ENCODE measurements at regions not wholly inside any gene's neighbourhood (a gene's known extent, or its start where the extent isn't known, plus 50 kb on each side); places are given as distances from the start of the nearest gene placed in this dataset.

DNA sequence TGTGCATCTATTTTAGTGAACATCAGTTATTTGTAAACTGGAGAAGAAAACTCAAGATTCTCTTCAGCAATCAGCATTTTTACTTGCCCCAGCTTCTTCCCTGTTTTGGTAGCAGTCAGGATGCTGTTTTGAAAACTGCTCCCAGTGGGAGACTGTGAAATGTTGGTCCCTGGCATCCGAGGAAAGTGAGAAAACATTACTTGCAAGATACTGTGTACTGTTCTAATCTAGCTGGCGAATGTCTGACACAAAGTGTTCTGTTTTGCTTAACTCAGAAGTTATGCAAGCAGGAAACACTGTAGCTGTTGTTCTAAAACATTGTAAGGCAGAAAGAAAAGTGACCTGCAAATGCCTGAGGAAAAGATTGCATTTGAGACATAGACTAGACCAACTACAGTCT lies 171.8 kb upstream of the POM121L12 start:
- DNase-seq (ENCODE audit: low read depth in 1 of 2, low spot score in 2 of 2), result no peak
- no peak overlapping the region for H3K4me2 ChIP-seq (ENCODE audit: insufficient read depth in 1 of 2, low read depth in 2 of 2, low read length in 2 of 2)
- no peak overlapping the region for H3K4me3 ChIP-seq (ENCODE audit: extremely low read depth in 1 of 4, insufficient read depth in 2 of 4, low read depth in 3 of 4, low read length in 4 of 4)
- no peak for FAIRE-seq
- no peaks in the 10 kb centered on the region for H3K79me2 ChIP-seq (ENCODE audit: control insufficient read depth in 1 of 2, insufficient read depth in 2 of 2, low read length in 2 of 2)
- H4K91ac ChIP-seq (replicated peaks; ENCODE audit: insufficient read length, low read length), result no peak overlapping the region
- H3K56ac ChIP-seq (replicated peaks; ENCODE audit: insufficient read length, low read depth, low read length), result no peak overlapping the region
- no peak overlapping the region for H3K18ac ChIP-seq (ENCODE audit: extremely low read depth, low read length)
- H3K4me1 ChIP-seq (replicated peaks in 1 of 4; ENCODE audit: control insufficient read depth in 3 of 4, insufficient read depth in 4 of 4, low read length in 3 of 4), result no peaks in the 10 kb centered on the region
- no peaks in the 10 kb centered on the region for H3K23me2 ChIP-seq (ENCODE audit: low read depth, low read length)
- H4K5ac ChIP-seq (ENCODE audit: insufficient read length, low read depth, low read length), result no peak overlapping the region
- H2BK12ac ChIP-seq (ENCODE audit: low read depth, low read length), result no peak overlapping the region
- WGBS, 2 experiments (ENCODE audit: extremely low coverage in 1 of 2, insufficient coverage in 1 of 2, insufficient read length in 1 of 2, insufficient replicate concordance in 2 of 2, low coverage in 1 of 2, low lambda C conversion rate in 2 of 2, missing lambda C conversion rate in 1 of 2), result 85% methylated on average over 2 of the region's 2 CpGs; no CpG with 5 or more reads in 1 of the 2 experiments
- no peak for TF ChIP-seq SP4 (IDR thresholded peaks at IDR 0.05; ENCODE audit: low read length)
- no peak for TF ChIP-seq RAD21 (IDR thresholded peaks at IDR 0.05 in 1 of 2, conservative IDR thresholded peaks at IDR 0.05 in 1 of 2; ENCODE audit: low read depth in 2 of 2, low read length in 2 of 2)
- TF ChIP-seq SIN3A (conservative IDR thresholded peaks at IDR 0.05 in 1 of 2, IDR thresholded peaks at IDR 0.05 in 1 of 2; ENCODE audit: low read depth in 1 of 2, low read length in 2 of 2), result no peak
- TF ChIP-seq NANOG (IDR thresholded peaks at IDR 0.05; ENCODE audit: insufficient read depth, low read depth, low read length, poor library complexity, severe bottlenecking), result no peak
- TF ChIP-seq MAFK (IDR thresholded peaks at IDR 0.05; ENCODE audit: low read depth, low read length), result no peak
- TF ChIP-seq SRF (IDR thresholded peaks at IDR 0.05; ENCODE audit: low read depth, low read length), result no peak
- no peak for TF ChIP-seq PHF8 (conservative IDR thresholded peaks at IDR 0.05; ENCODE audit: low read depth, low read length)
- TF ChIP-seq TAF7 (optimal IDR thresholded peaks at IDR 0.05; ENCODE audit: borderline replicate concordance, low read depth, low read length), result no peak
- TF ChIP-seq, protein P1, sequence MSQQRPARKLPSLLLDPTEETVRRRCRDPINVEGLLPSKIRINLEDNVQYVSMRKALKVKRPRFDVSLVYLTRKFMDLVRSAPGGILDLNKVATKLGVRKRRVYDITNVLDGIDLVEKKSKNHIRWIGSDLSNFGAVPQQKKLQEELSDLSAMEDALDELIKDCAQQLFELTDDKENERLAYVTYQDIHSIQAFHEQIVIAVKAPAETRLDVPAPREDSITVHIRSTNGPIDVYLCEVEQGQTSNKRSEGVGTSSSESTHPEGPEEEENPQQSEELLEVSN (IDR thresholded peaks at IDR 0.05), result no peak
- TF ChIP-seq SIX5 (IDR thresholded peaks at IDR 0.05; ENCODE audit: low read depth, low read length), result no peak
- no peak for TF ChIP-seq RNF2 (IDR thresholded peaks at IDR 0.05; ENCODE audit: borderline replicate concordance, low read depth, low read length, missing control alignments, poor library complexity, severe bottlenecking)
- TF ChIP-seq, protein P2, sequence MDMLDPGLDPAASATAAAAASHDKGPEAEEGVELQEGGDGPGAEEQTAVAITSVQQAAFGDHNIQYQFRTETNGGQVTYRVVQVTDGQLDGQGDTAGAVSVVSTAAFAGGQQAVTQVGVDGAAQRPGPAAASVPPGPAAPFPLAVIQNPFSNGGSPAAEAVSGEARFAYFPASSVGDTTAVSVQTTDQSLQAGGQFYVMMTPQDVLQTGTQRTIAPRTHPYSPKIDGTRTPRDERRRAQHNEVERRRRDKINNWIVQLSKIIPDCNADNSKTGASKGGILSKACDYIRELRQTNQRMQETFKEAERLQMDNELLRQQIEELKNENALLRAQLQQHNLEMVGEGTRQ (IDR thresholded peaks at IDR 0.05; ENCODE audit: low read length), result no peak
- H2BK20ac ChIP-seq (ENCODE audit: low read length), result no peak overlapping the region
- H4K8ac ChIP-seq (ENCODE audit: extremely low read depth, insufficient read depth, low read length), result no peak overlapping the region
- CTCF ChIA-PET (ENCODE audit: partially characterized antibody), result no interaction called here
- H3K27ac ChIP-seq (ENCODE audit: low read depth, low read length), result no peak overlapping the region
- H3K27me3 ChIP-seq (replicated peaks in 1 of 4; ENCODE audit: control insufficient read depth in 3 of 4, extremely low read depth in 1 of 4, insufficient read depth in 3 of 4, low read length in 3 of 4), result no peaks in the 10 kb centered on the region
- no peaks in the 10 kb centered on the region for H3K36me3 ChIP-seq (ENCODE audit: control insufficient read depth in 2 of 4, insufficient read depth in 4 of 4, low read length in 3 of 4)
- H3K23ac ChIP-seq (ENCODE audit: insufficient read length), result no peak overlapping the region
- no peak overlapping the region for H2BK120ac ChIP-seq (replicated peaks; ENCODE audit: low read depth, low read length)
- no peak overlapping the region for H2AK5ac ChIP-seq (ENCODE audit: low read depth, low read length)
- H2AFZ ChIP-seq (ENCODE audit: low read length), result no peak overlapping the region
- H3K79me1 ChIP-seq (ENCODE audit: low read depth, low read length), result no peaks in the 10 kb centered on the region
- no peak overlapping the region for H3K9ac ChIP-seq (replicated peaks in 1 of 4; ENCODE audit: extremely low read depth in 1 of 4, low read depth in 3 of 4, low read length in 3 of 4)
- H2BK5ac ChIP-seq (ENCODE audit: low read depth, low read length), result no peak overlapping the region
- H3K4ac ChIP-seq (replicated peaks; ENCODE audit: insufficient read length, low read depth, low read length), result no peak overlapping the region
- H4K20me1 ChIP-seq (replicated peaks in 1 of 2; ENCODE audit: control insufficient read depth in 1 of 2, insufficient read depth in 2 of 2, low read length in 2 of 2), result no peaks in the 10 kb centered on the region
- POLR2A ChIA-PET (ENCODE audit: partially characterized antibody), result no interaction called here
- no peak overlapping the region for H3K14ac ChIP-seq (ENCODE audit: insufficient read length)
- no peak overlapping the region for H2BK15ac ChIP-seq (ENCODE audit: low read length)
- H3K9me3 ChIP-seq (ENCODE audit: insufficient read depth in 2 of 2, low read depth in 1 of 2, low read length in 1 of 2), result 0 out of 4 replicates have a peak, but pooled peaks cover 0 to 3% of the 10 kb centered on the region in 2 experiments

All from H1 (cell line).